Cardiac fibroblast (primary cell): ENCODE measurements at regions not wholly inside any gene's neighbourhood (a gene's known extent, or its start where the extent isn't known, plus 50 kb on each side); places are given as distances from the start of the nearest gene placed in this dataset.

Experiments used
- DNase-seq, 2 donors: peaks; one replicate each; pipeline versions ENCODE4 v3.0.0 to v3.0.0-alpha.2; 2010; ENCODE audit warnings: low read depth in 2 of 2
- H3K4me3 ChIP-seq, 2 donors: replicated peaks in 1 of 2; 1 replicate in 1 of 2; 2 replicates in 1 of 2; pipeline ENCODE4 v1.5.1; 2011; ENCODE audit warnings: low read depth in 2 of 2, low read length in 2 of 2, mild to moderate bottlenecking in 2 of 2, moderate library complexity in 1 of 2
- TF ChIP-seq, protein P1 (sequence below): IDR thresholded peaks from one replicate; pipeline ENCODE4 v1.5.1; 2011; ENCODE audit warnings: low read depth, mild to moderate bottlenecking, low read length, inconsistent platforms

GRCh38 chr20:24360531-24360930 lies 108.9 kb upstream of the SYNDIG1 start:
- TF ChIP-seq, protein P1, sequence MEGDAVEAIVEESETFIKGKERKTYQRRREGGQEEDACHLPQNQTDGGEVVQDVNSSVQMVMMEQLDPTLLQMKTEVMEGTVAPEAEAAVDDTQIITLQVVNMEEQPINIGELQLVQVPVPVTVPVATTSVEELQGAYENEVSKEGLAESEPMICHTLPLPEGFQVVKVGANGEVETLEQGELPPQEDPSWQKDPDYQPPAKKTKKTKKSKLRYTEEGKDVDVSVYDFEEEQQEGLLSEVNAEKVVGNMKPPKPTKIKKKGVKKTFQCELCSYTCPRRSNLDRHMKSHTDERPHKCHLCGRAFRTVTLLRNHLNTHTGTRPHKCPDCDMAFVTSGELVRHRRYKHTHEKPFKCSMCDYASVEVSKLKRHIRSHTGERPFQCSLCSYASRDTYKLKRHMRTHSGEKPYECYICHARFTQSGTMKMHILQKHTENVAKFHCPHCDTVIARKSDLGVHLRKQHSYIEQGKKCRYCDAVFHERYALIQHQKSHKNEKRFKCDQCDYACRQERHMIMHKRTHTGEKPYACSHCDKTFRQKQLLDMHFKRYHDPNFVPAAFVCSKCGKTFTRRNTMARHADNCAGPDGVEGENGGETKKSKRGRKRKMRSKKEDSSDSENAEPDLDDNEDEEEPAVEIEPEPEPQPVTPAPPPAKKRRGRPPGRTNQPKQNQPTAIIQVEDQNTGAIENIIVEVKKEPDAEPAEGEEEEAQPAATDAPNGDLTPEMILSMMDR: no peak
- no peak overlapping the region for H3K4me3 ChIP-seq
- DNase-seq: no peak

GRCh38 chr20:24359321-24360027 lies 110.0 kb upstream of the SYNDIG1 start:
- no peak overlapping the region for H3K4me3 ChIP-seq
- TF ChIP-seq, protein P1: no peak
- DNase-seq: no peak

- H3K4me3 ChIP-seq: no peak overlapping the region
- TF ChIP-seq, protein P1: no peak
- no peak for DNase-seq
Observed at GRCh38 chr20:24357931-24358330, 111.5 kb upstream of the SYNDIG1 start.

GRCh38 chr20:24357177-24357576 lies 112.3 kb upstream of the SYNDIG1 start:
- TF ChIP-seq, protein P1: no peak
- no peak for DNase-seq
- no peak overlapping the region for H3K4me3 ChIP-seq

DNA sequence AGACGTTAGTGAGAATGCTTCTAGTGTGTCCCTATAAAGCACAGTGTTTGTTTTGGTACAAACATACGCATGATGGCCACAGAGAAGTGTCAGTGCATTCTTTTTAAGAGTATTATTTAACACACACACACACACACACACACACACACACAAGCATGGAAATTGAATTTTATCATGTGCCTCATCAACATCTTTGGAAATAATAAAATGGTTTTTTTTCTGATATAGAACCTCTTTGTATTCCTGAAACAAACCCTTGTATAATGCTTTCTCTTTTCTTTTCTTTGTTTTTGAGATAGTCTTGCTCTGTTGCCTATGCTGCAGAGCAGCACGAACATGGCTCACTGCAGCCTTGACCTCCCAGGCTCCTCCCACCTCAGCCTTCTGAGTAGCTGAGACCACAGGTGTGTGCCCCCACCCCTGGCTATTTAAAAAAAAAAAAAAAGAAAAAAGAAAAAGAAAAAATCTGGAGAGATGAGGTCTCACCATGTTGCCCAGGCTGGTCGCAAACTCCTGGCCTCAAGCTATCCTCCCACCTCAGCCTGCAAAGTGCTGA lies 116.2 kb upstream of the SYNDIG1 start:
- no peak overlapping the region for H3K4me3 ChIP-seq
- TF ChIP-seq, protein P1: no peak
- no peak for DNase-seq

- no peak overlapping the region for H3K4me3 ChIP-seq
- TF ChIP-seq, protein P1: no peak
- DNase-seq: peak; percentile 3 to 45
Observed at GRCh38 chr20:24350923-24351368, 118.5 kb upstream of the SYNDIG1 start.
